Skeletal muscle tissue (tissue), 3 donors: ENCODE measurements at regions not wholly inside any gene's neighbourhood (a gene's known extent, or its start where the extent isn't known, plus 50 kb on each side); places are given as distances from the start of the nearest gene placed in this dataset.
"Not testable (repeated sequence)": the region's sequence is repeated elsewhere in the genome, so short reads cannot be mapped to it uniquely, and the experiment has no call there.

Experiments
- H3K27ac ChIP-seq: one replicate; pipeline ENCODE4 v1.7.0; 2013; ENCODE audit warnings: mild to moderate bottlenecking, low read depth, low read length, inconsistent platforms
- H3K27me3 ChIP-seq, 3 donors: one replicate each; pipeline ENCODE4 v1.7.0; 2013; ENCODE audit warnings: low read length in 3 of 3; ENCODE audit not compliant: control insufficient read depth in 3 of 3, insufficient read depth in 3 of 3
- H3K36me3 ChIP-seq, 3 donors: one replicate each; pipeline ENCODE4 v1.7.0; 2013; ENCODE audit warnings: low read length in 3 of 3; ENCODE audit not compliant: control insufficient read depth in 3 of 3, insufficient read depth in 3 of 3
- H3K4me1 ChIP-seq, 3 donors: one replicate each; pipeline ENCODE4 v1.7.0; 2013; ENCODE audit warnings: low read length in 3 of 3, mild to moderate bottlenecking in 3 of 3; ENCODE audit not compliant: control insufficient read depth in 3 of 3, insufficient read depth in 3 of 3
- H3K4me3 ChIP-seq, 3 donors: one replicate each; pipeline ENCODE4 v1.7.0; 2013; ENCODE audit warnings: low read length in 3 of 3
- H3K9ac ChIP-seq, 3 donors: one replicate each; pipeline ENCODE4 v1.7.0; 2013; ENCODE audit warnings: low read length in 3 of 3, mild to moderate bottlenecking in 3 of 3, moderate library complexity in 2 of 3, low read depth in 1 of 3
- H3K9me3 ChIP-seq, 3 donors: one replicate each; pipeline ENCODE4 v1.7.0; 2013; ENCODE audit warnings: low read length in 3 of 3; ENCODE audit not compliant: control insufficient read depth in 3 of 3
- donor health status: Osteomylitis.

DNA sequence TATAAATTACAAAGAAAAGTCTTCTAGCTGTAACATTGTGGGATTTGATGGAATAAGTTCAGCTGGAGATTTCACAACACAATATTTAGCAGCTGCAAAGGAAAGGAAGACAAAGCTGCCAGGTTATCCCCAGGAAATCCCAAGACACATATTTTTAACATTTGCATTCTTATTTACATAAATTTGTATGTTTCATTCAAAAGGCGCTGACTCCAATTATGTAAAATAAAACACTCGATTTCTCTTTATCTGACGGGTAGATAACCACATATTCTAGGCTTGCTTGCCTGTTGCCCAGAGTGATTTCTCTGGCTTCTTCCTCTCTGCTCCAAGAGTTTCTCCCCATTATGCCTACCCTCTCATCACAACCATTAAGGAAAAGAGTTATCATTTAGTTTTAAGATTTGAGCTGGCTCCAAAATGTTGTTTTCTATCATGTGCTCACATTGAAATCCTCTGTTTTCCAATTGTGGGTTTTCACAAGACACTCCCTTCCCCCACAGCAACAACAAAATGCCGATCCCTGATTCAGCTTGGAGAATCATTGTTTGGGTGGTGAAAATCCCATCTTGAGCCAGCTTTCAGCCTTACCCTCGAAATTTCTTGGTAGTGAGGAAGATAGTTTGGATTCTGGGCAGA lies 128.2 kb upstream of the RASGEF1B start:
- no peak overlapping the region for H3K4me3 ChIP-seq

GRCh38 chr4:81595798-81596610 lies 124.3 kb upstream of the RASGEF1B start:
- no peak overlapping the region for H3K4me3 ChIP-seq
- no peaks in the 10 kb centered on the region for H3K9me3 ChIP-seq
- H3K4me1 ChIP-seq = peaks cover 0 to 6% (median 0%) of the 10 kb centered on the region in 3 donors
- H3K27me3 ChIP-seq = no peaks in the 10 kb centered on the region
- H3K27ac ChIP-seq = no peak overlapping the region
- H3K36me3 ChIP-seq = no peaks in the 10 kb centered on the region
- no peak overlapping the region for H3K9ac ChIP-seq

More for the DNA sequence above, 128.2 kb upstream of the RASGEF1B start:
- Histone ChIP-seq H3K9ac (no peak overlapping the region), H3K36me3 (no peaks in the 10 kb centered on the region), H3K27me3 (no peaks in the 10 kb centered on the region), H3K4me1 (peaks cover 0 to 8% (median 0%) of the 10 kb centered on the region in 3 donors), H3K27ac (peak overlapping the region; percentile 27), H3K9me3 (no peaks in the 10 kb centered on the region)

DNA sequence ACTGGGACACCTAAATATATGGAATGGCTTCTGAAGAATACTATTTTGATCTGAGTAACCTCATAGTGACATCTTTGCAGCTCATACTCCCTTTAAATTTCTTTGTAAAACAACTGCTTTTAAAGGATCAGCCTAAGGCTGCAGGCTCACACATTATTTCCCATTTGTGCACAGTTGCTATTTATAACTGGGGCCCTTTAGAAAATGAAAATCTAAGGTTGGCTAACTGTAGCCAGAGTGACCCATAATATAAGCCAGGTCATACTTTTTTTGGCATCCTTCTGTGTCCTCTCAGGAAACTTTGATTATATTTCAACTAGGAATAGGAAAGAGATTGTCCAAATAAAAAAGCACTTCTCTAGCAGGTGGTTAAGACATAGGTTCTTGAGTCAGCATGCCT lies 123.6 kb upstream of the RASGEF1B start:
- H3K27ac ChIP-seq = no peak overlapping the region
- H3K9ac ChIP-seq = no peak overlapping the region
- no peaks in the 10 kb centered on the region for H3K36me3 ChIP-seq
- H3K9me3 ChIP-seq = no peaks in the 10 kb centered on the region
- H3K27me3 ChIP-seq = no peaks in the 10 kb centered on the region
- H3K4me3 ChIP-seq = no peak overlapping the region
- peaks cover 0 to 2% (median 0%) of the 10 kb centered on the region in 3 donors for H3K4me1 ChIP-seq

- Histone ChIP-seq H3K4me3 (no peak overlapping the region), H3K4me1 (no peaks in the 10 kb centered on the region), H3K9me3 (no peaks in the 10 kb centered on the region), H3K27ac (no peak overlapping the region), H3K36me3 (no peaks in the 10 kb centered on the region), H3K27me3 (no peaks in the 10 kb centered on the region), H3K9ac (no peak overlapping the region)
Observed at GRCh38 chr4:81594490-81595159, 122.9 kb upstream of the RASGEF1B start.

DNA sequence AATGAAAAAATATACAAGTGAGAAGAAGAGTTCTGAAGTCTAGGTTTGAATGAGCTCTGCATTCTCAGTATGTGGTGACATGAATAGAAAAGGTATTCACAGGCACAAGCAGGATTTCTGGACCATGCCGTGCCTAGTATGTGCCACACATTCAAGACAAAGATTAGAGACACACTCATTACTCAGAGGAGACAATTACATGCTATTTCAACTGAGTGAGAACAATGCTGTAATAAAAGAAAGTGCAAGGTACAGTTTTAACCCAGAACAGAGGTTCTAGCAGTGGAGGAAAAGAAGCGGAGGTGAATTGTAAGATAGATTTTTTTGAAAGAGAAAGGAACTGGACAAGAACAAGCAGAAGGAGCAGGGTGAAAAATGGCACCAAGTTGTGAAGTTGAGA lies 121.0 kb upstream of the RASGEF1B start:
- Histone ChIP-seq H3K9ac (no peak overlapping the region), H3K4me3 (no peak overlapping the region), H3K27ac (no peak overlapping the region), H3K27me3 (no peaks in the 10 kb centered on the region), H3K36me3 (no peaks in the 10 kb centered on the region), H3K9me3 (no peaks in the 10 kb centered on the region), H3K4me1 (no peaks in the 10 kb centered on the region)

- H3K27ac ChIP-seq = no peak overlapping the region
- no peak overlapping the region for H3K9ac ChIP-seq
- H3K4me3 ChIP-seq = no peak overlapping the region
- H3K4me1 ChIP-seq = no peaks in the 10 kb centered on the region
- no peaks in the 10 kb centered on the region for H3K36me3 ChIP-seq
- H3K27me3 ChIP-seq = no peaks in the 10 kb centered on the region
- H3K9me3 ChIP-seq = no peaks in the 10 kb centered on the region
Observed at GRCh38 chr4:81590596-81590995, 118.9 kb upstream of the RASGEF1B start.

GRCh38 chr4:81589262-81589661 lies 117.6 kb upstream of the RASGEF1B start:
- Histone ChIP-seq H3K9ac (no peak overlapping the region), H3K36me3 (no peaks in the 10 kb centered on the region), H3K27ac (no peak overlapping the region), H3K4me3 (no peak overlapping the region), H3K9me3 (no peaks in the 10 kb centered on the region), H3K4me1 (no peaks in the 10 kb centered on the region), H3K27me3 (no peaks in the 10 kb centered on the region)

GRCh38 chr4:81586706-81587105 lies 115.0 kb upstream of the RASGEF1B start:
- Histone ChIP-seq H3K27me3 (no peaks in the 10 kb centered on the region), H3K9me3 (no peaks in the 10 kb centered on the region), H3K4me1 (no peaks in the 10 kb centered on the region), H3K9ac (no peak overlapping the region), H3K36me3 (no peaks in the 10 kb centered on the region), H3K27ac (no peak overlapping the region), H3K4me3 (no peak overlapping the region)

- not testable (repeated sequence) for H3K27me3 ChIP-seq, H3K36me3 ChIP-seq, H3K4me1 ChIP-seq, H3K9ac ChIP-seq, H3K4me3 ChIP-seq, H3K9me3 ChIP-seq, H3K27ac ChIP-seq
Observed at GRCh38 chr4:81580994-81581374, 109.3 kb upstream of the RASGEF1B start.

GRCh38 chr4:81580346-81580993 lies 108.8 kb upstream of the RASGEF1B start:
- Histone ChIP-seq H3K27me3 (no peaks in the 10 kb centered on the region), H3K27ac (no peak overlapping the region), H3K4me3 (no peak overlapping the region)

More at GRCh38 chr4:81580346-81580993, 108.8 kb upstream of the RASGEF1B start:
- Histone ChIP-seq H3K4me1 (no peaks in the 10 kb centered on the region), H3K9ac (no peak overlapping the region), H3K9me3 (no peaks in the 10 kb centered on the region), H3K36me3 (no peaks in the 10 kb centered on the region)
